ENCODE measurements at regions not wholly inside any gene's neighbourhood (a gene's known extent, or its start where the extent isn't known, plus 50 kb on each side); places are given as distances from the start of the nearest gene placed in this dataset.

DNA sequence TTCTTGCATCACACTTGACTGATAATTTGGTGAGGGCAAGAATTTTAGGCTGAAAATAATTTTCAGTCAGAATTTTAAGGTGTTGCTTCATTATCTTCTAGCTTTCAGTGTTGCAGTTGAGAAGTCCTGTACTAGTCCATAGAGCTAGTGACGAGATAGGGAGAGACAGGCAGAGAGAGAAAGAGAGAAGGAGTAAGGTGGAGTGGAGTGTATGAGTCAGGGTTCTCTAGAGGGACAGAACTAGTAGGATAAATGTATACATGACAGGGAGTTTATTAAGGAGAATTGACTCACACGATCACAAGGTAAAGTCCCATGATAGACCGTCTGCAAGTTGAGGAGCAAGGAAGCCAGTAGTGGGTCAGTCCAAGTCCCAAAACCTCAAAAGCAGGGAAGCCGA lies 127.2 kb downstream of the UTP18 start:
- TF ChIP-seq, protein P1, sequence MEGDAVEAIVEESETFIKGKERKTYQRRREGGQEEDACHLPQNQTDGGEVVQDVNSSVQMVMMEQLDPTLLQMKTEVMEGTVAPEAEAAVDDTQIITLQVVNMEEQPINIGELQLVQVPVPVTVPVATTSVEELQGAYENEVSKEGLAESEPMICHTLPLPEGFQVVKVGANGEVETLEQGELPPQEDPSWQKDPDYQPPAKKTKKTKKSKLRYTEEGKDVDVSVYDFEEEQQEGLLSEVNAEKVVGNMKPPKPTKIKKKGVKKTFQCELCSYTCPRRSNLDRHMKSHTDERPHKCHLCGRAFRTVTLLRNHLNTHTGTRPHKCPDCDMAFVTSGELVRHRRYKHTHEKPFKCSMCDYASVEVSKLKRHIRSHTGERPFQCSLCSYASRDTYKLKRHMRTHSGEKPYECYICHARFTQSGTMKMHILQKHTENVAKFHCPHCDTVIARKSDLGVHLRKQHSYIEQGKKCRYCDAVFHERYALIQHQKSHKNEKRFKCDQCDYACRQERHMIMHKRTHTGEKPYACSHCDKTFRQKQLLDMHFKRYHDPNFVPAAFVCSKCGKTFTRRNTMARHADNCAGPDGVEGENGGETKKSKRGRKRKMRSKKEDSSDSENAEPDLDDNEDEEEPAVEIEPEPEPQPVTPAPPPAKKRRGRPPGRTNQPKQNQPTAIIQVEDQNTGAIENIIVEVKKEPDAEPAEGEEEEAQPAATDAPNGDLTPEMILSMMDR (conservative IDR thresholded peaks at IDR 0.05; ENCODE audit: low read depth, low read length) = no peak
- no peak for TF ChIP-seq EZH2phosphoT487 (IDR thresholded peaks at IDR 0.05; ENCODE audit: borderline replicate concordance, low read length)
